ENCODE measurements at regions not wholly inside any gene's neighbourhood (a gene's known extent, or its start where the extent isn't known, plus 50 kb on each side); places are given as distances from the start of the nearest gene placed in this dataset.
A peak's percentile ranks its signal among the peaks of the same experiment; 100 is the strongest.

GRCh38 chr7:21092766-21093702 lies 306.3 kb upstream of the SP8 start:
- no peak for ATAC-seq
- no peak for DNase-seq

GRCh38 chr7:21094589-21094988 lies 307.9 kb upstream of the SP8 start:
- ATAC-seq (no peak), DNase-seq (no peak)

GRCh38 chr7:21099432-21099831 lies 312.7 kb upstream of the SP8 start:
- no peak for ATAC-seq
- DNase-seq = no peak

GRCh38 chr7:21099955-21100354 lies 313.3 kb upstream of the SP8 start:
- ATAC-seq (no peak), DNase-seq (no peak)

- ATAC-seq (no peak), DNase-seq (no peak)
These were observed 314.9 kb upstream of the SP8 start for GRCh38 chr7:21101541-21101940.

- ATAC-seq (no peak), DNase-seq (no peak)
These were observed 316.9 kb upstream of the SP8 start for GRCh38 chr7:21103426-21104123.

GRCh38 chr7:21104124-21104500 lies 317.4 kb upstream of the SP8 start:
- no peak for ATAC-seq

GRCh38 chr7:21106296-21106732 lies 319.6 kb upstream of the SP8 start:
- no peak for DNase-seq
- no peak for ATAC-seq

More at GRCh38 chr7:21104124-21104500, 317.4 kb upstream of the SP8 start:
- DNase-seq = no peak

- ATAC-seq (no peak), DNase-seq (no peak)
These were observed 320.4 kb upstream of the SP8 start for GRCh38 chr7:21107101-21107500.

- no peak for ATAC-seq
- DNase-seq = no peak
These were observed 319.7 kb upstream of the SP4 start for GRCh38 chr7:21108182-21108581.

GRCh38 chr7:21113609-21114415 lies 314.1 kb upstream of the SP4 start:
- DNase-seq = no peak

GRCh38 chr7:21123586-21123985 lies 304.3 kb upstream of the SP4 start:
- no peak for DNase-seq
- peak; percentile 60 for ATAC-seq

More at GRCh38 chr7:21113609-21114415, 314.1 kb upstream of the SP4 start:
- ATAC-seq = no peak

GRCh38 chr7:21125297-21125696 lies 302.6 kb upstream of the SP4 start:
- no peak for ATAC-seq
- no peak for DNase-seq

- DNase-seq = no peak
- ATAC-seq = no peak
These were observed 299.6 kb upstream of the SP4 start for GRCh38 chr7:21128062-21128817.

GRCh38 chr7:21131897-21132296 lies 296.0 kb upstream of the SP4 start:
- no peak for DNase-seq
- ATAC-seq = no peak

- ATAC-seq (no peak), DNase-seq (no peak)
These were observed 293.3 kb upstream of the SP4 start for GRCh38 chr7:21134631-21135030.

GRCh38 chr7:21135437-21135836 lies 292.4 kb upstream of the SP4 start:
- DNase-seq (no peak), ATAC-seq (no peak)

- ATAC-seq (no peak), DNase-seq (no peak)
These were observed 290.2 kb upstream of the SP4 start for GRCh38 chr7:21137640-21138039.

- no peak for ATAC-seq
- DNase-seq = no peak
These were observed 287.3 kb upstream of the SP4 start for GRCh38 chr7:21140622-21141021.

GRCh38 chr7:21141476-21141875 lies 286.4 kb upstream of the SP4 start:
- no peak for ATAC-seq
- DNase-seq = no peak

- ATAC-seq (no peak), DNase-seq (no peak)
These were observed 285.8 kb upstream of the SP4 start for GRCh38 chr7:21142081-21142480.

Measured in stimulated activated naive CD8-positive, alpha-beta T cell treated with anti-CD3 and anti-CD28 coated beads, Interleukin-15, Interleukin-2, amounts not matched to agents 100 U/mL and 50 U/mL, for 24 hours (primary cell).